ENCODE measurements at regions not wholly inside any gene's neighbourhood (a gene's known extent, or its start where the extent isn't known, plus 50 kb on each side); places are given as distances from the start of the nearest gene placed in this dataset.

GRCh38 chr5:2849429-2849828 is 98.0 kb upstream of the IRX2 start:
- DNase-seq (ENCODE audit: insufficient read length, low spot score), result no peak
- no peak for TF ChIP-seq CTCF (IDR thresholded peaks at IDR 0.05; ENCODE audit: insufficient read depth, missing control alignments)
- FAIRE-seq, result no peak

- TF ChIP-seq CTCF (IDR thresholded peaks at IDR 0.05; ENCODE audit: insufficient read depth, missing control alignments), result no peak
- FAIRE-seq (no peak), DNase-seq (ENCODE audit: insufficient read length, low spot score) (no peak)
These were observed 97.1 kb upstream of the IRX2 start for GRCh38 chr5:2848619-2849018.

- no peak for FAIRE-seq
- TF ChIP-seq CTCF (IDR thresholded peaks at IDR 0.05; ENCODE audit: insufficient read depth, missing control alignments), result no peak
- no peak for DNase-seq (ENCODE audit: insufficient read length, low spot score)
These were observed 96.1 kb upstream of the IRX2 start for GRCh38 chr5:2847608-2848007.

- DNase-seq (ENCODE audit: insufficient read length, low spot score), result no peak
- no peak for FAIRE-seq
- no peak for TF ChIP-seq CTCF (IDR thresholded peaks at IDR 0.05; ENCODE audit: insufficient read depth, missing control alignments)
These were observed 89.7 kb upstream of the IRX2 start for GRCh38 chr5:2841208-2841607.

GRCh38 chr5:2840372-2840915 is 89.0 kb upstream of the IRX2 start:
- FAIRE-seq, result no peak
- no peak for DNase-seq (ENCODE audit: insufficient read length, low spot score)
- TF ChIP-seq CTCF (IDR thresholded peaks at IDR 0.05; ENCODE audit: insufficient read depth, missing control alignments), result no peak

GRCh38 chr5:2836133-2836532 is 84.7 kb upstream of the IRX2 start:
- no peak for TF ChIP-seq CTCF (IDR thresholded peaks at IDR 0.05; ENCODE audit: insufficient read depth, missing control alignments)
- FAIRE-seq, result no peak

GRCh38 chr5:2833556-2833955 is 82.1 kb upstream of the IRX2 start:
- no peak for TF ChIP-seq CTCF (IDR thresholded peaks at IDR 0.05; ENCODE audit: insufficient read depth, missing control alignments)
- FAIRE-seq, result no peak
- DNase-seq (ENCODE audit: insufficient read length, low spot score), result no peak

More at GRCh38 chr5:2836133-2836532, 84.7 kb upstream of the IRX2 start:
- DNase-seq (ENCODE audit: insufficient read length, low spot score), result no peak
